Brain microvascular endothelial cell (primary cell): ENCODE measurements at regions not wholly inside any gene's neighbourhood (a gene's known extent, or its start where the extent isn't known, plus 50 kb on each side); places are given as distances from the start of the nearest gene placed in this dataset.

ENCODE experiments used
- DNase-seq: peaks from one replicate; pipeline ENCODE4 v3.0.0-alpha.2; 2020
- H3K27ac ChIP-seq: fragments of 250-450 bp; sonication (Bioruptor Pico); 2 replicates; pipeline ENCODE4 v1.5.1; 2020; ENCODE audit warnings: mild to moderate bottlenecking, moderate library complexity
- H3K27me3 ChIP-seq: fragments of 250-450 bp; sonication (Bioruptor Pico); replicated peaks from 2 replicates; pipeline ENCODE4 v1.5.1; 2020; ENCODE audit warnings: mild to moderate bottlenecking
- H3K36me3 ChIP-seq: fragments of 250-450 bp; sonication (Bioruptor Pico); replicated peaks from 2 replicates; pipeline ENCODE4 v1.5.1; 2020; ENCODE audit warnings: mild to moderate bottlenecking
- H3K4me3 ChIP-seq: 2 replicates; pipeline ENCODE4 v1.5.1; 2011; ENCODE audit warnings: low read depth, mild to moderate bottlenecking, control low read depth, low read length, moderate library complexity
- in situ Hi-C: cut with HindIII; loops from 2 replicates; pipeline ENCODE4 v1.10.0; 2017; ENCODE audit warnings: low sequenced_read_pairs, low pct_ligation_motif_present
- TF ChIP-seq, protein P1 (sequence below): IDR thresholded peaks from 2 replicates; pipeline ENCODE4 v1.5.1; 2011; ENCODE audit warnings: low read depth, mild to moderate bottlenecking, moderate library complexity, low read length, control low read depth, inconsistent platforms; ENCODE audit errors: missing control alignments

DNA sequence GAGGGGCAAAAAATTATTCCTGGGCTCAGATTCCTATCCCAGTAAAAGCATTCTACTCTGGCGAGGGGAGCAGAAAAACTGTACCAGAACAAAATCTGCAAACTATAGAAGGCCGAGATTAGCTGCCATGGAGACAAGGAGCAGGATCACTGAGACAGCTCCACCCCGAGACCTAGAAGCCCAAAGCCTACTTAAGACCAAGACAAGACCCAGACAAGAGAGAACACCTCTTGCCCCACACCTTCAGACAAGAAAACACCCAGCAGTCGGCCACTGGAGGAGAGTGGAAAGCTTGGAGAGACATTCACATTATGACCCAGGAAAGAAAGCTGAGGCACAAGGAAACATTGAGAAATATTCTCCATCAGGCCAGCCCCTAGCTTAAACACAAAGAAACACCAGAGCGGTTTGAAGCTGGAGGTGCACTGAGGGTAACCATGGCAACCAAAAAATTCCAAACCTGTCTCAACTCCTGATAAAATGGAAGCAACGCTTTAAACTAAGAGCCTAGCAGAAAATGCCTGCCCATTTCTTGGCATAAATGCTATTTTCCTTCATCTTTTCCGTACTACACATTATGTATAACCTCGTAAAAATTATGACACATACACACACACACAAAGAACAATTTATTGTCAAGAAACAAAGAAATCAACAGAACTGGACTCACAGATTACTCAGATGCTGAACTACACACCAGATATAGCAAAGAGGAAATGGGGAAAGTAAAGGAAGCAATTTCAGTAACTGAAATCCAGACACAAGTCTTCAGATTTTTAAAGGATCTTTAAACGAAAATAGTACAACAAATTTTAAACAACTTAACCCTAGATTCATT, 53.8 kb upstream of the FTMT start:
- TF ChIP-seq, protein P1, sequence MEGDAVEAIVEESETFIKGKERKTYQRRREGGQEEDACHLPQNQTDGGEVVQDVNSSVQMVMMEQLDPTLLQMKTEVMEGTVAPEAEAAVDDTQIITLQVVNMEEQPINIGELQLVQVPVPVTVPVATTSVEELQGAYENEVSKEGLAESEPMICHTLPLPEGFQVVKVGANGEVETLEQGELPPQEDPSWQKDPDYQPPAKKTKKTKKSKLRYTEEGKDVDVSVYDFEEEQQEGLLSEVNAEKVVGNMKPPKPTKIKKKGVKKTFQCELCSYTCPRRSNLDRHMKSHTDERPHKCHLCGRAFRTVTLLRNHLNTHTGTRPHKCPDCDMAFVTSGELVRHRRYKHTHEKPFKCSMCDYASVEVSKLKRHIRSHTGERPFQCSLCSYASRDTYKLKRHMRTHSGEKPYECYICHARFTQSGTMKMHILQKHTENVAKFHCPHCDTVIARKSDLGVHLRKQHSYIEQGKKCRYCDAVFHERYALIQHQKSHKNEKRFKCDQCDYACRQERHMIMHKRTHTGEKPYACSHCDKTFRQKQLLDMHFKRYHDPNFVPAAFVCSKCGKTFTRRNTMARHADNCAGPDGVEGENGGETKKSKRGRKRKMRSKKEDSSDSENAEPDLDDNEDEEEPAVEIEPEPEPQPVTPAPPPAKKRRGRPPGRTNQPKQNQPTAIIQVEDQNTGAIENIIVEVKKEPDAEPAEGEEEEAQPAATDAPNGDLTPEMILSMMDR = no peak
- Histone ChIP-seq H3K36me3 (no peaks in the 10 kb centered on the region), H3K27ac (no peak overlapping the region), H3K27me3 (no peaks in the 10 kb centered on the region), H3K4me3 (no peak overlapping the region)
- DNase-seq = no peak
- in situ Hi-C loops = no loop called here
